Transverse colon (tissue), 4 donors: ENCODE measurements at regions not wholly inside any gene's neighbourhood (a gene's known extent, or its start where the extent isn't known, plus 50 kb on each side); places are given as distances from the start of the nearest gene placed in this dataset.

Experiments
- DNase-seq: peaks from one replicate; pipeline ENCODE4 v3.0.0-alpha.2; 2019
- H3K27ac ChIP-seq, 4 donors: fragments of 200-600 bp; sonication (generic); 2 replicates each; pipeline ENCODE4 v1.5.1; 2016 to 2018; ENCODE audit warnings: inconsistent platforms in 4 of 4
- H3K27me3 ChIP-seq: fragments of 200-600 bp; sonication (generic); 2 replicates; pipeline ENCODE4 v1.5.1; 2017; ENCODE audit warnings: inconsistent platforms
- H3K36me3 ChIP-seq, 4 donors: fragments of 200-600 bp; sonication (generic); 2 replicates each; pipeline ENCODE4 v1.5.1; 2017 to 2019; ENCODE audit warnings: inconsistent platforms in 4 of 4
- H3K4me1 ChIP-seq, 4 donors: fragments of 200-600 bp; sonication (generic); 2 replicates each; pipeline ENCODE4 v1.5.1; 2017 to 2020; ENCODE audit warnings: inconsistent platforms in 4 of 4
- H3K4me3 ChIP-seq, 4 donors: fragments of 200-600 bp; sonication (generic); 1 replicate in 1 of 4; 2 replicates in 3 of 4; pipeline versions ENCODE4 v1.5.1 to v1.6.1; 2017 to 2019; ENCODE audit warnings: inconsistent platforms in 4 of 4
- H3K9me3 ChIP-seq, 2 donors: fragments of 200-600 bp; sonication (generic); 2 replicates each; pipeline ENCODE4 v1.5.1; 2017 to 2019; ENCODE audit warnings: inconsistent platforms in 2 of 2
- EP300 ChIP-seq: sonication (generic); formaldehyde crosslinking; IDR thresholded peaks from one replicate; pipeline ENCODE4 v1.6.1; 2017; ENCODE audit warnings: antibody characterized with exemption, low read depth
- POLR2A ChIP-seq: fragments of 450-650 bp; IDR thresholded peaks from one replicate; pipeline ENCODE4 v1.6.1; 2016; ENCODE audit warnings: antibody characterized with exemption, mild to moderate bottlenecking, moderate library complexity
- POLR2AphosphoS5 ChIP-seq, 3 donors: sonication (generic); formaldehyde crosslinking; IDR thresholded peaks; one replicate each; pipeline ENCODE4 v1.6.1; 2016; ENCODE audit warnings: antibody characterized with exemption in 3 of 3
- WGBS, 2 donors: methylation state at CpG; one replicate each; pipeline ENCODE4 v1.1.5; 2018; ENCODE audit warnings: low coverage in 1 of 2; 5-methylcytosine and 5-hydroxymethylcytosine counted together
- in situ Hi-C, 4 donors: fragments of 200-750 bp; cut with MboI; loops; one replicate each; pipeline versions ENCODE4 v1.15.0 to v1.15.1; 2017; ENCODE audit warnings: low sequenced_read_pairs in 3 of 4, low pct_ligation_motif_present in 1 of 4, low pct_unique_long_range_greater_than_20kb in 1 of 4
- intact Hi-C: fragments of 100-400 bp; cut with DNase I; formaldehyde crosslinking; loops from one replicate; pipeline ENCODE4 v1.15.1; 2023; ENCODE audit warnings: low total_unique reads
- TF ChIP-seq, protein P1 (sequence below), 5 experiments: fragments of 200-600 bp in 3 of 5; fragments of 450-650 bp in 2 of 5; sonication (generic) in 3 of 5; IDR thresholded peaks; 1 replicate in 2 of 5; 2 replicates in 3 of 5; pipeline ENCODE4 v1.5.1; 2016 to 2017; ENCODE audit warnings: antibody characterized with exemption in 5 of 5, inconsistent platforms in 3 of 5, mild to moderate bottlenecking in 2 of 5, moderate library complexity in 1 of 5

DNA sequence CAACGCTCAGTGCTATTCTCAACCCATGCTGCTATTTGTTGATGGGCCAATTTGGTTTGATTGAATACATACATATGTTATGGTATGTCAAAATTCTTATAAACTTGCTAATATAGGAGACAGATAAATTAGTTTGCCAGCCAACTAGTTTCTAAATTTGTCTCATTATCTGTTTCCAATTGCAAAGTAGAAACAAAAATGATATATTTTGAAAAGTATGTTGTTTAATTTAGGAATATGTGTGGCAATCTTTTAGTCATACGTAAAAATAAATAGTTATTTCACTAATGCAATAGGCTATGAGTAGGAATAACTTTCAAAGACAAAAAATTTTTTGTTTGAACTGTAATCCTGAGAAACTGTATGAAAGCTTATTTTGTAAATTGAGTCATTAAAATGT, 210.6 kb upstream of the KCNJ16 start:
- in situ Hi-C loops (no loop called here), intact Hi-C loops (no loop called here)
- Histone ChIP-seq H3K27ac (no peak overlapping the region), H3K9me3 (no peaks in the 10 kb centered on the region), H3K27me3 (no peaks in the 10 kb centered on the region), H3K4me3 (no peak overlapping the region), H3K4me1 (no peaks in the 10 kb centered on the region), H3K36me3 (no peaks in the 10 kb centered on the region)
- 71 to 86% methylated on average over 2 of the region's 2 CpGs for WGBS, 2 donors
- no peak for TF ChIP-seq POLR2AphosphoS5 (IDR thresholded peaks at IDR 0.05)
- no peak for TF ChIP-seq POLR2A
- no peak for TF ChIP-seq EP300
- TF ChIP-seq, protein P1, sequence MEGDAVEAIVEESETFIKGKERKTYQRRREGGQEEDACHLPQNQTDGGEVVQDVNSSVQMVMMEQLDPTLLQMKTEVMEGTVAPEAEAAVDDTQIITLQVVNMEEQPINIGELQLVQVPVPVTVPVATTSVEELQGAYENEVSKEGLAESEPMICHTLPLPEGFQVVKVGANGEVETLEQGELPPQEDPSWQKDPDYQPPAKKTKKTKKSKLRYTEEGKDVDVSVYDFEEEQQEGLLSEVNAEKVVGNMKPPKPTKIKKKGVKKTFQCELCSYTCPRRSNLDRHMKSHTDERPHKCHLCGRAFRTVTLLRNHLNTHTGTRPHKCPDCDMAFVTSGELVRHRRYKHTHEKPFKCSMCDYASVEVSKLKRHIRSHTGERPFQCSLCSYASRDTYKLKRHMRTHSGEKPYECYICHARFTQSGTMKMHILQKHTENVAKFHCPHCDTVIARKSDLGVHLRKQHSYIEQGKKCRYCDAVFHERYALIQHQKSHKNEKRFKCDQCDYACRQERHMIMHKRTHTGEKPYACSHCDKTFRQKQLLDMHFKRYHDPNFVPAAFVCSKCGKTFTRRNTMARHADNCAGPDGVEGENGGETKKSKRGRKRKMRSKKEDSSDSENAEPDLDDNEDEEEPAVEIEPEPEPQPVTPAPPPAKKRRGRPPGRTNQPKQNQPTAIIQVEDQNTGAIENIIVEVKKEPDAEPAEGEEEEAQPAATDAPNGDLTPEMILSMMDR (IDR thresholded peaks at IDR 0.05): no peak
- DNase-seq: no peak

DNA sequence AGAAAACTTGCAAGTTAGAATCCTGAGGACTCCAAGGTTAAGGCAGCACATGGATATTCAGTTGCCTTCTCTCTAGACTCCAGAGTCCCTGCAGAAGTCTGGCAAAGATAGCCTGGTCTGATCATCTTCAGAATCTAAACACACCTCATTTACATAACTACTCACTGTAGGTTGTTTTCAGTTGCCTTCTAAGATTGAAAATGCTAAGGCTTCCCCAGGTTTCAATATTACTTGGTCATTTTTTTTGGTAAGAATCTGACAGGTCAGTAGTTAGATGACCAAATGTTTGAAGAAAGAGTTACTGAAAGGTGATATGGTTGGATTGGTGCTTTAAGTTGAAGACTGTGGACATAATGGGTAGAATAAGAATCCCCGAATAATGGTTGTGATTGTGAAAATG, 205.4 kb upstream of the KCNJ16 start:
- 75 to 92% methylated on average over 1 of the region's 1 CpG for WGBS, 2 donors
- no peak for DNase-seq
- no peak overlapping the region for H3K27ac ChIP-seq
- H3K36me3 ChIP-seq: no peaks in the 10 kb centered on the region
- no peaks in the 10 kb centered on the region for H3K9me3 ChIP-seq
- TF ChIP-seq POLR2AphosphoS5 (IDR thresholded peaks at IDR 0.05) (no peak), POLR2A (no peak), EP300 (no peak)
- TF ChIP-seq, protein P1 (IDR thresholded peaks at IDR 0.05): no peak
- no peaks in the 10 kb centered on the region for H3K27me3 ChIP-seq
- H3K4me1 ChIP-seq: no peaks in the 10 kb centered on the region
- intact Hi-C loops: loop anchor here (5.0 kb wide), 1 partner anchor 187 kb away; no protein-coding TSS in a partner anchor
- in situ Hi-C loops: no loop called here
- H3K4me3 ChIP-seq: no peak overlapping the region

DNA sequence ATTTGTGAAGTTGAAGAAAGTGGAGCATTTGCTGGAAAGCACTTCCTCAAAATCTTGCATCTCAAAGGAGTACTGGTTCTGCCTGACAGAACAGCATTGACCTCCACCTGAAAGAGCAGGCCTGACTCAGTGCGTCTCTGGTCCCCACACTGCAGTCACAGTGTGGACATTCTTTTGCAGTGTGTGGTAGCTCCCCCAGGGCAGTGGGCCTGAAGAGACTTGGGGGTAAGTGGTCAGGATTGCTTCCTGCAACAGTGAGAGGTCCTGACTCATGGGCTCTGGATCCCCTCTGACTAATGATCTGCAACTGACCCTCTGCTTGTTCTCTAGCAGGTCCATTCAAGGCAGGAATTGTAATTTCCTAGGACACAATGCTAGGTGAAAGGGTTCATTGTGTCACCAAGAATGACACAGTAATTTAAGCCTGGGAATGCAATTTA, 204.9 kb upstream of the KCNJ16 start:
- Histone ChIP-seq H3K27ac (no peak overlapping the region), H3K4me1 (no peaks in the 10 kb centered on the region), H3K9me3 (no peaks in the 10 kb centered on the region), H3K27me3 (no peaks in the 10 kb centered on the region), H3K4me3 (no peak overlapping the region), H3K36me3 (no peaks in the 10 kb centered on the region)
- in situ Hi-C loops (no loop called here), intact Hi-C loops (loop anchor here (5.0 kb wide), 1 partner anchor 188 kb away; no protein-coding TSS in a partner anchor)
- WGBS, 2 donors: 92% methylated on average over 1 of the region's 1 CpG; no CpG with 5 or more reads in 1 of the 2 donors
- DNase-seq: no peak
- TF ChIP-seq, protein P1 (IDR thresholded peaks at IDR 0.05): no peak
- TF ChIP-seq EP300: no peak
- no peak for TF ChIP-seq POLR2AphosphoS5 (IDR thresholded peaks at IDR 0.05)
- no peak for TF ChIP-seq POLR2A

DNA sequence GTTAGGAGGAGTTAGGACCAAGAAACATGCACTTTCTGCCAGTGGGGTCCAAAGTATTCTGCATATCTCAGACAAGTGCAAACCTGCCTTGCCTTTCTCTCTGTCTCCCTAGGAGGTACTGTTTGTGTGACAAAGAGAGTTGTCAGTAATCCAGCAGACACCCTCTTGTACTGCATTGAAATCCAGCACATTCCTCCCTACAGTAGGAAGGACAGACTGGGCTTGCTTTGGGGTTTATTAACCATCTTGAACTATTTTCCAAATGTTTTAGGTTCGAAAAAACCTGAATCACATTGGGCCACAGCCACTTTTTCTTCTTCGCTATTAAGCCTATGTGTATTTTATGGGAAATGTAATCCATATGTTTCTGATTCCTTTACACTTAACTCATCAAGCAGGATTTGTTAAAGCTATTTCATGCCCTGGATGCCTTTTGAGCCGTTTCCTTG, 204.2 kb upstream of the KCNJ16 start:
- WGBS, 2 donors: 57 to 62% methylated on average over 3 of the region's 3 CpGs
- TF ChIP-seq POLR2AphosphoS5 (IDR thresholded peaks at IDR 0.05) (no peak), POLR2A (no peak), EP300 (no peak)
- TF ChIP-seq, protein P1 (IDR thresholded peaks at IDR 0.05): no peak
- H3K27me3 ChIP-seq: no peaks in the 10 kb centered on the region
- no peak overlapping the region for H3K27ac ChIP-seq
- in situ Hi-C loops: no loop called here
- intact Hi-C loops: loop anchor here (5.0 kb wide), 1 partner anchor 188 kb away; no protein-coding TSS in a partner anchor
- H3K36me3 ChIP-seq: no peaks in the 10 kb centered on the region
- DNase-seq: no peak
- no peaks in the 10 kb centered on the region for H3K4me1 ChIP-seq
- H3K4me3 ChIP-seq: no peak overlapping the region
- no peaks in the 10 kb centered on the region for H3K9me3 ChIP-seq
